ENCODE measurements at regions not wholly inside any gene's neighbourhood (a gene's known extent, or its start where the extent isn't known, plus 50 kb on each side); places are given as distances from the start of the nearest gene placed in this dataset.
"Not testable (repeated sequence)": the region's sequence is repeated elsewhere in the genome, so short reads cannot be mapped to it uniquely, and the experiment has no call there.

GRCh38 chr12:14032191-14032590 lies 50.8 kb upstream of the GRIN2B start:
- 80 to 81% methylated on average over 11 of the region's 11 CpGs for WGBS, 2 donors
- H3K9me3 ChIP-seq (ENCODE audit: control insufficient read depth in 2 of 2, insufficient read depth in 1 of 2, low read depth in 1 of 2, low read length in 1 of 2); H3K27me3 ChIP-seq (ENCODE audit: control insufficient read depth in 1 of 2, insufficient read depth in 2 of 2, low read length in 2 of 2); H3K27ac ChIP-seq (ENCODE audit: low read depth in 2 of 2, low read length in 1 of 2); H3K4me3 ChIP-seq (ENCODE audit: low read depth in 1 of 2, low read length in 2 of 2); H3K36me3 ChIP-seq (ENCODE audit: control insufficient read depth in 2 of 2, insufficient read depth in 2 of 2, low read length in 1 of 2); H3K4me1 ChIP-seq (ENCODE audit: control insufficient read depth in 2 of 2, insufficient read depth in 2 of 2, low read length in 1 of 2): not testable (repeated sequence)

- H3K36me3 ChIP-seq (ENCODE audit: control insufficient read depth in 2 of 2, insufficient read depth in 2 of 2, low read length in 1 of 2) = no peaks in the 10 kb centered on the region
- H3K27me3 ChIP-seq (ENCODE audit: control insufficient read depth in 1 of 2, insufficient read depth in 2 of 2, low read length in 2 of 2) = no peaks in the 10 kb centered on the region
- H3K4me1 ChIP-seq (ENCODE audit: control insufficient read depth in 2 of 2, insufficient read depth in 2 of 2, low read length in 1 of 2) = no peaks in the 10 kb centered on the region
- no peak overlapping the region for H3K4me3 ChIP-seq (ENCODE audit: low read depth in 1 of 2, low read length in 2 of 2)
- 44% methylated on average over 2 of the region's 2 CpGs for WGBS, 2 donors
- H3K9me3 ChIP-seq (ENCODE audit: control insufficient read depth in 2 of 2, insufficient read depth in 1 of 2, low read depth in 1 of 2, low read length in 1 of 2) = no peaks in the 10 kb centered on the region
- no peak overlapping the region for H3K27ac ChIP-seq (ENCODE audit: low read depth in 2 of 2, low read length in 1 of 2)
Observed at GRCh38 chr12:14043776-14044175, 62.4 kb upstream of the GRIN2B start.

GRCh38 chr12:14048941-14049545 lies 67.6 kb upstream of the GRIN2B start:
- H3K4me3 ChIP-seq (ENCODE audit: low read depth in 1 of 2, low read length in 2 of 2) = no peak overlapping the region
- no peaks in the 10 kb centered on the region for H3K9me3 ChIP-seq (ENCODE audit: control insufficient read depth in 2 of 2, insufficient read depth in 1 of 2, low read depth in 1 of 2, low read length in 1 of 2)
- 71 to 72% methylated on average over 4 of the region's 4 CpGs for WGBS, 2 donors
- no peaks in the 10 kb centered on the region for H3K36me3 ChIP-seq (ENCODE audit: control insufficient read depth in 2 of 2, insufficient read depth in 2 of 2, low read length in 1 of 2)
- no peak overlapping the region for H3K27ac ChIP-seq (ENCODE audit: low read depth in 2 of 2, low read length in 1 of 2)
- H3K27me3 ChIP-seq (ENCODE audit: control insufficient read depth in 1 of 2, insufficient read depth in 2 of 2, low read length in 2 of 2) = no peaks in the 10 kb centered on the region
- no peaks in the 10 kb centered on the region for H3K4me1 ChIP-seq (ENCODE audit: control insufficient read depth in 2 of 2, insufficient read depth in 2 of 2, low read length in 1 of 2)

GRCh38 chr12:14057895-14058294 lies 76.5 kb upstream of the GRIN2B start:
- H3K9me3 ChIP-seq (ENCODE audit: control insufficient read depth in 2 of 2, insufficient read depth in 1 of 2, low read depth in 1 of 2, low read length in 1 of 2) = peaks cover 0 to 3% of the 10 kb centered on the region in 2 donors
- no peak overlapping the region for H3K4me3 ChIP-seq (ENCODE audit: low read depth in 1 of 2, low read length in 2 of 2)
- H3K36me3 ChIP-seq (ENCODE audit: control insufficient read depth in 2 of 2, insufficient read depth in 2 of 2, low read length in 1 of 2) = no peaks in the 10 kb centered on the region
- whole genome bisulfite sequencing, 2 donors = 61 to 63% methylated on average over 7 of the region's 7 CpGs
- H3K27me3 ChIP-seq (ENCODE audit: control insufficient read depth in 1 of 2, insufficient read depth in 2 of 2, low read length in 2 of 2) = no peaks in the 10 kb centered on the region
- H3K27ac ChIP-seq (ENCODE audit: low read depth in 2 of 2, low read length in 1 of 2) = no peak overlapping the region
- no peaks in the 10 kb centered on the region for H3K4me1 ChIP-seq (ENCODE audit: control insufficient read depth in 2 of 2, insufficient read depth in 2 of 2, low read length in 1 of 2)

GRCh38 chr12:14058717-14059116 lies 77.3 kb upstream of the GRIN2B start:
- WGBS, 2 donors = 57 to 62% methylated on average over 1 of the region's 1 CpG
- no peaks in the 10 kb centered on the region for H3K4me1 ChIP-seq (ENCODE audit: control insufficient read depth in 2 of 2, insufficient read depth in 2 of 2, low read length in 1 of 2)

GRCh38 chr12:14059548-14059947 lies 78.1 kb upstream of the GRIN2B start:
- Histone ChIP-seq H3K27ac (ENCODE audit: low read depth in 2 of 2, low read length in 1 of 2) (no peak overlapping the region), H3K9me3 (ENCODE audit: control insufficient read depth in 2 of 2, insufficient read depth in 1 of 2, low read depth in 1 of 2, low read length in 1 of 2) (peaks cover 0 to 3% of the 10 kb centered on the region in 2 donors), H3K4me3 (ENCODE audit: low read depth in 1 of 2, low read length in 2 of 2) (no peak overlapping the region), H3K36me3 (ENCODE audit: control insufficient read depth in 2 of 2, insufficient read depth in 2 of 2, low read length in 1 of 2) (no peaks in the 10 kb centered on the region), H3K27me3 (ENCODE audit: control insufficient read depth in 1 of 2, insufficient read depth in 2 of 2, low read length in 2 of 2) (no peaks in the 10 kb centered on the region), H3K4me1 (ENCODE audit: control insufficient read depth in 2 of 2, insufficient read depth in 2 of 2, low read length in 1 of 2) (no peaks in the 10 kb centered on the region)
- WGBS, 2 donors = 60 to 64% methylated on average over 2 of the region's 2 CpGs

More at GRCh38 chr12:14058717-14059116, 77.3 kb upstream of the GRIN2B start:
- Histone ChIP-seq H3K36me3 (ENCODE audit: control insufficient read depth in 2 of 2, insufficient read depth in 2 of 2, low read length in 1 of 2) (no peaks in the 10 kb centered on the region), H3K4me3 (ENCODE audit: low read depth in 1 of 2, low read length in 2 of 2) (no peak overlapping the region), H3K27ac (ENCODE audit: low read depth in 2 of 2, low read length in 1 of 2) (no peak overlapping the region), H3K9me3 (ENCODE audit: control insufficient read depth in 2 of 2, insufficient read depth in 1 of 2, low read depth in 1 of 2, low read length in 1 of 2) (peaks cover 0 to 3% of the 10 kb centered on the region in 2 donors), H3K27me3 (ENCODE audit: control insufficient read depth in 1 of 2, insufficient read depth in 2 of 2, low read length in 2 of 2) (no peaks in the 10 kb centered on the region)

GRCh38 chr12:14065616-14066015 lies 84.2 kb upstream of the GRIN2B start:
- no peaks in the 10 kb centered on the region for H3K4me1 ChIP-seq (ENCODE audit: control insufficient read depth in 2 of 2, insufficient read depth in 2 of 2, low read length in 1 of 2)
- H3K36me3 ChIP-seq (ENCODE audit: control insufficient read depth in 2 of 2, insufficient read depth in 2 of 2, low read length in 1 of 2) = no peaks in the 10 kb centered on the region
- H3K27ac ChIP-seq (ENCODE audit: low read depth in 2 of 2, low read length in 1 of 2) = no peak overlapping the region
- H3K27me3 ChIP-seq (ENCODE audit: control insufficient read depth in 1 of 2, insufficient read depth in 2 of 2, low read length in 2 of 2) = no peaks in the 10 kb centered on the region
- WGBS, 2 donors = 20 to 50% methylated on average over 1 of the region's 1 CpG
- H3K4me3 ChIP-seq (ENCODE audit: low read depth in 1 of 2, low read length in 2 of 2) = no peak overlapping the region
- H3K9me3 ChIP-seq (ENCODE audit: control insufficient read depth in 2 of 2, insufficient read depth in 1 of 2, low read depth in 1 of 2, low read length in 1 of 2) = no peaks in the 10 kb centered on the region

- no peaks in the 10 kb centered on the region for H3K4me1 ChIP-seq (ENCODE audit: control insufficient read depth in 2 of 2, insufficient read depth in 2 of 2, low read length in 1 of 2)
- H3K4me3 ChIP-seq (ENCODE audit: low read depth in 1 of 2, low read length in 2 of 2) = no peak overlapping the region
- no peak overlapping the region for H3K27ac ChIP-seq (ENCODE audit: low read depth in 2 of 2, low read length in 1 of 2)
- no peaks in the 10 kb centered on the region for H3K9me3 ChIP-seq (ENCODE audit: control insufficient read depth in 2 of 2, insufficient read depth in 1 of 2, low read depth in 1 of 2, low read length in 1 of 2)
- H3K36me3 ChIP-seq (ENCODE audit: control insufficient read depth in 2 of 2, insufficient read depth in 2 of 2, low read length in 1 of 2) = no peaks in the 10 kb centered on the region
- H3K27me3 ChIP-seq (ENCODE audit: control insufficient read depth in 1 of 2, insufficient read depth in 2 of 2, low read length in 2 of 2) = no peaks in the 10 kb centered on the region
Observed at GRCh38 chr12:14066021-14066420, 84.6 kb upstream of the GRIN2B start.

GRCh38 chr12:14068961-14069360 lies 87.6 kb upstream of the GRIN2B start:
- no peaks in the 10 kb centered on the region for H3K27me3 ChIP-seq (ENCODE audit: control insufficient read depth in 1 of 2, insufficient read depth in 2 of 2, low read length in 2 of 2)
- no peaks in the 10 kb centered on the region for H3K9me3 ChIP-seq (ENCODE audit: control insufficient read depth in 2 of 2, insufficient read depth in 1 of 2, low read depth in 1 of 2, low read length in 1 of 2)
- no peak overlapping the region for H3K4me3 ChIP-seq (ENCODE audit: low read depth in 1 of 2, low read length in 2 of 2)
- no peaks in the 10 kb centered on the region for H3K36me3 ChIP-seq (ENCODE audit: control insufficient read depth in 2 of 2, insufficient read depth in 2 of 2, low read length in 1 of 2)
- no peaks in the 10 kb centered on the region for H3K4me1 ChIP-seq (ENCODE audit: control insufficient read depth in 2 of 2, insufficient read depth in 2 of 2, low read length in 1 of 2)
- WGBS, 2 donors = 85% methylated on average over 2 of the region's 2 CpGs
- H3K27ac ChIP-seq (ENCODE audit: low read depth in 2 of 2, low read length in 1 of 2) = no peak overlapping the region

- Histone ChIP-seq H3K36me3 (ENCODE audit: control insufficient read depth in 2 of 2, insufficient read depth in 2 of 2, low read length in 1 of 2) (no peaks in the 10 kb centered on the region), H3K4me3 (ENCODE audit: low read depth in 1 of 2, low read length in 2 of 2) (no peak overlapping the region), H3K9me3 (ENCODE audit: control insufficient read depth in 2 of 2, insufficient read depth in 1 of 2, low read depth in 1 of 2, low read length in 1 of 2) (no peaks in the 10 kb centered on the region), H3K27ac (ENCODE audit: low read depth in 2 of 2, low read length in 1 of 2) (no peak overlapping the region), H3K4me1 (ENCODE audit: control insufficient read depth in 2 of 2, insufficient read depth in 2 of 2, low read length in 1 of 2) (no peaks in the 10 kb centered on the region), H3K27me3 (ENCODE audit: control insufficient read depth in 1 of 2, insufficient read depth in 2 of 2, low read length in 2 of 2) (no peaks in the 10 kb centered on the region)
- 53 to 72% methylated on average over 1 of the region's 1 CpG for WGBS, 2 donors
Observed at GRCh38 chr12:14071833-14072232, 90.4 kb upstream of the GRIN2B start.
